NT2/D1 (cell line): ENCODE measurements at regions not wholly inside any gene's neighbourhood (a gene's known extent, or its start where the extent isn't known, plus 50 kb on each side); places are given as distances from the start of the nearest gene placed in this dataset.

Experiments
- YY1 ChIP-seq: IDR thresholded peaks from 2 replicates; pipeline ENCODE4 v1.6.1; 2011; ENCODE audit not compliant: insufficient read length, insufficient read depth
- ZNF274 ChIP-seq: IDR thresholded peaks from 2 replicates; pipeline ENCODE4 v1.6.1; 2011; ENCODE audit warnings: mild to moderate bottlenecking, low read depth, low read length

GRCh38 chr1:170789063-170789462 is 125.1 kb downstream of the PRRX1 start:
- TF ChIP-seq ZNF274 (no peak), YY1 (no peak)
